ENCODE measurements at regions not wholly inside any gene's neighbourhood (a gene's known extent, or its start where the extent isn't known, plus 50 kb on each side); places are given as distances from the start of the nearest gene placed in this dataset.
"Not testable (repeated sequence)": the region's sequence is repeated elsewhere in the genome, so short reads cannot be mapped to it uniquely, and the experiment has no call there.

- TF ChIP-seq, protein P1, sequence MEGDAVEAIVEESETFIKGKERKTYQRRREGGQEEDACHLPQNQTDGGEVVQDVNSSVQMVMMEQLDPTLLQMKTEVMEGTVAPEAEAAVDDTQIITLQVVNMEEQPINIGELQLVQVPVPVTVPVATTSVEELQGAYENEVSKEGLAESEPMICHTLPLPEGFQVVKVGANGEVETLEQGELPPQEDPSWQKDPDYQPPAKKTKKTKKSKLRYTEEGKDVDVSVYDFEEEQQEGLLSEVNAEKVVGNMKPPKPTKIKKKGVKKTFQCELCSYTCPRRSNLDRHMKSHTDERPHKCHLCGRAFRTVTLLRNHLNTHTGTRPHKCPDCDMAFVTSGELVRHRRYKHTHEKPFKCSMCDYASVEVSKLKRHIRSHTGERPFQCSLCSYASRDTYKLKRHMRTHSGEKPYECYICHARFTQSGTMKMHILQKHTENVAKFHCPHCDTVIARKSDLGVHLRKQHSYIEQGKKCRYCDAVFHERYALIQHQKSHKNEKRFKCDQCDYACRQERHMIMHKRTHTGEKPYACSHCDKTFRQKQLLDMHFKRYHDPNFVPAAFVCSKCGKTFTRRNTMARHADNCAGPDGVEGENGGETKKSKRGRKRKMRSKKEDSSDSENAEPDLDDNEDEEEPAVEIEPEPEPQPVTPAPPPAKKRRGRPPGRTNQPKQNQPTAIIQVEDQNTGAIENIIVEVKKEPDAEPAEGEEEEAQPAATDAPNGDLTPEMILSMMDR (IDR thresholded peaks at IDR 0.05) = no peak
- H3K4me3 ChIP-seq = no peak overlapping the region
- FAIRE-seq (no peak), ATAC-seq (no peak), DNase-seq (no peak)
- intact Hi-C loops (cut with DNase I) = no loop called here
- peaks cover 0 to 3% (median 0%) of the 10 kb centered on the region in 4 donors for H3K27me3 ChIP-seq
- H3K36me3 ChIP-seq = no peaks in the 10 kb centered on the region
- H3K4me1 ChIP-seq = no peaks in the 10 kb centered on the region
- H3K9me3 ChIP-seq = no peaks in the 10 kb centered on the region
- no peak overlapping the region for H3K27ac ChIP-seq
- WGBS, 2 donors = 65 to 83% methylated on average over 4 of the region's 4 CpGs
Observed at GRCh38 chr1:25011275-25011674, 81.2 kb upstream of the RUNX3 start.

DNA sequence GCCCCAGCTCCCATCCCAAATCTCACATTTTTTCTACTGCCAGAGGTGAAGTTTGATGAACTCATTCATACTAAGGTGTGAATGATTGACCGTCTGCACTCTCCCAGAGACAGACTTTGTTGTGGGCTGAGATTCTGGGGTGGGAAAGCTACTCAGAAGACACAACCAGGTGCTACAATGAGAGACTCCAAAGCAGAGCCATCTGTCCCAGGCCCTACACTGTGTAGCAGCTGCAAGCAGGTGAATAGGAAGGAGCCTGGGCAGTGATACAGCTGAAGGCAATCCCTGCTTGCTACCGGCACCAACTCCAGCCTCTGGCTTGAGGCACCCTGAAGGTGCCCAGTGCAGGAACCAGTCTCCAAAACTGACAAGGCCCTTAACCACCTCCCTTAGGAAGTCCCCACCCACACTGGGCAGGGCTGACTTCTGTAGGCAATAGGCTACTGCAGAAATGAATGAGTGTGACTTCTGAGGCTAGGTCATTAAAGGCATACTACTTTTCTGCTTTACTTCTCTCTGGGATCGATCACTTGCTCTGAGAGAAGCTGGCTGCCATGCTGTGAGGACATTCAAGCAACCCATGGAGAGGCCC, 79.7 kb upstream of the RUNX3 start:
- intact Hi-C loops (cut with DNase I) = no loop called here
- Histone ChIP-seq H3K27me3 (peaks cover 0 to 3% (median 0%) of the 10 kb centered on the region in 4 donors), H3K27ac (no peak overlapping the region)

DNA sequence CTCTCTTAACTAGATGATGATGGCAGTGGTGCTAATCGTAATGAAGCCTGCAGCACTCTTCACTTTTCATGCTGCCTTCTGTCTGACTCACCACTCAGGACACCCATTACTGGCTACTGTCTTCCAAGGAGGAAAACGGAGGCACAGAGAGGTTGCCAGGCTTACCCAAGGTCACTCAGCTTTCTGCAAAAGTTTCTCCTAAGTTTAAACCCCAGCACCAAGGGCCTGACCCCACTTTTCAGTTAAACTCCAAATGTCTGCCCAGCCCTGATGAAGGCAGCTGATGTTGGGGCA, 78.1 kb upstream of the RUNX3 start:
- H3K4me1 ChIP-seq = no peaks in the 10 kb centered on the region
- ATAC-seq (no peak), FAIRE-seq (no peak), DNase-seq (no peak)
- intact Hi-C loops (cut with DNase I) = no loop called here
- no peak overlapping the region for H3K4me3 ChIP-seq
- WGBS, 2 donors = 40 to 56% methylated on average over 2 of the region's 2 CpGs
- no peak overlapping the region for H3K27ac ChIP-seq
- H3K9me3 ChIP-seq = no peaks in the 10 kb centered on the region
- TF ChIP-seq, protein P1 (IDR thresholded peaks at IDR 0.05) = no peak
- H3K27me3 ChIP-seq = peaks cover 0 to 3% (median 0%) of the 10 kb centered on the region in 4 donors
- no peaks in the 10 kb centered on the region for H3K36me3 ChIP-seq

More for the DNA sequence above, 79.7 kb upstream of the RUNX3 start:
- TF ChIP-seq, protein P1 (IDR thresholded peaks at IDR 0.05) = no peak
- Histone ChIP-seq H3K36me3 (no peaks in the 10 kb centered on the region), H3K4me3 (no peak overlapping the region), H3K9me3 (no peaks in the 10 kb centered on the region), H3K4me1 (no peaks in the 10 kb centered on the region)
- ATAC-seq = no peak
- no peak for DNase-seq
- 92 to 97% methylated on average over 3 of the region's 3 CpGs for WGBS, 2 donors
- FAIRE-seq = no peak

DNA sequence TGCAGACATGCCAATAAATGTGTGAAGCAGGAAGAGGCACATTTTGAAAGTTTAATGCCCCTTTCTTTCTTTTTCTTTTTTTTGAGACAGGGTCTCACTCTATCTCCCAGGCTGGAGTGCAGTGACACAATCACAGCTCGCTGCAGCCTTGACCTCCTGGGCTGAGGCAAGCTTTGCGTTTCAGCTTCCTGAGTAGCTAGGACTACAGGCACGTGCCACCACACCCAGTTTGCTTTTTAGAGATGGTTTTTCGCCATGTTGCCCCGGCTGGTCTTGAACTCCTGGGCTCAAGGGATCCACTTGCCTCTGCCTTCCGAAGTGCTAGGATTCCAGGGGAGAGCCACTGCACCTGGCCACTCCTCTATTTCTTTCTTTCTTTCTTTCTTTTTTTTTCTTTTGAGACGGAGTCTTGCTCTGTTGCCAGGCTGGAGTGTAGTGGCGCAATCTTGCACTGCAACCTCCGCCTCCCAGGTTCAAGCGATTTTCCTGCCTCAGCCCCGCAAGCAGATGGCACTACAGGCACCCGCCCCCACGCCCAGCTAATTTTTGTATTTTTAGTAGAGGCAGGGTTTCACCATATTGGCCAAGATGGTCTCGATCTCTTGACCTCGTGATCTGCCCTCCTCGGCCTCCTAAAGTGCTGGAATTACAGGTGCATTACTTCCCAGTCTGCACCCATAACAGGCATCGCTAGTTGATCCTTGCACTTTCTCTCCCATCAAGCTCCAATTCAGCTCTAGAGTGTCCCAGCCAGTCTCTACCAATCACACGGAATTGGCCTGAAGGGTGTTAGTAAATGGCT, 77.5 kb upstream of the RUNX3 start:
- H3K36me3 ChIP-seq; H3K27ac ChIP-seq; intact Hi-C loops (cut with DNase I); H3K4me1 ChIP-seq; H3K27me3 ChIP-seq; ATAC-seq; FAIRE-seq; H3K9me3 ChIP-seq; H3K4me3 ChIP-seq: not testable (repeated sequence)
- DNase-seq = peak in 1 of 6 donors; percentile 6
- WGBS, 2 donors = 48 to 57% methylated on average over 18 of the region's 18 CpGs

- H3K27ac ChIP-seq = no peak overlapping the region
- no peaks in the 10 kb centered on the region for H3K9me3 ChIP-seq
- peaks cover 0 to 3% (median 0%) of the 10 kb centered on the region in 4 donors for H3K27me3 ChIP-seq
- WGBS, 2 donors = 5 to 10% methylated on average over 12 of the region's 12 CpGs
- ATAC-seq (peak in 2 of 4 donors; percentile 16 to 29), DNase-seq (peak in 3 of 6 donors; percentile 29 to 47 (median 43)), FAIRE-seq (no peak)
- TF ChIP-seq, protein P1 (IDR thresholded peaks at IDR 0.05) = no peak
- H3K4me3 ChIP-seq = no peak overlapping the region
- intact Hi-C loops (cut with DNase I) = no loop called here
- no peaks in the 10 kb centered on the region for H3K36me3 ChIP-seq
- no peaks in the 10 kb centered on the region for H3K4me1 ChIP-seq
Observed at GRCh38 chr1:25006770-25007169, 76.7 kb upstream of the RUNX3 start.

Measured in pancreas (tissue), 10 donors.